NOMO-1 treated with DMSO at 0.1 percent for 48 hours (cell line): ENCODE measurements at regions not wholly inside any gene's neighbourhood (a gene's known extent, or its start where the extent isn't known, plus 50 kb on each side); places are given as distances from the start of the nearest gene placed in this dataset.
"Not testable (repeated sequence)": the region's sequence is repeated elsewhere in the genome, so short reads cannot be mapped to it uniquely, and the experiment has no call there.

Source experiments
- DNase-seq: peaks from one replicate; lab custom pipeline; 2025; ENCODE audit not compliant: unreplicated experiment; lab: John Stamatoyannopoulos, UW

GRCh38 chr5:127213231-127213630 lies 77.4 kb upstream of the MEGF10 start:
- DNase-seq, result no peak

- DNase-seq, result no peak
Measured at GRCh38 chr5:127216143-127216542, 74.5 kb upstream of the MEGF10 start.

- DNase-seq, result no peak
Measured at GRCh38 chr5:127216898-127217675, 73.5 kb upstream of the MEGF10 start.

- DNase-seq, result not testable (repeated sequence)
Measured at GRCh38 chr5:127221936-127222335, 68.7 kb upstream of the MEGF10 start.

- not testable (repeated sequence) for DNase-seq
Measured at GRCh38 chr5:127222571-127223156, 67.9 kb upstream of the MEGF10 start.

GRCh38 chr5:127223256-127223974 lies 67.2 kb upstream of the MEGF10 start:
- no peak for DNase-seq

- DNase-seq, result no peak
Measured at GRCh38 chr5:127227881-127228280, 62.7 kb upstream of the MEGF10 start.

- no peak for DNase-seq
Measured at GRCh38 chr5:127228540-127229184, 61.9 kb upstream of the MEGF10 start.

GRCh38 chr5:127229185-127229889 lies 61.3 kb upstream of the MEGF10 start:
- peak; percentile 73 for DNase-seq

- no peak for DNase-seq
Measured at GRCh38 chr5:127231118-127231517, 59.5 kb upstream of the MEGF10 start.

- DNase-seq, result no peak
Measured at GRCh38 chr5:127233590-127233989, 57.0 kb upstream of the MEGF10 start.

- DNase-seq, result no peak
Measured at GRCh38 chr5:127235136-127235535, 55.5 kb upstream of the MEGF10 start.

GRCh38 chr5:127236254-127236653 lies 54.3 kb upstream of the MEGF10 start:
- DNase-seq, result no peak
